Esophagus muscularis mucosa (tissue), 4 donors: ENCODE measurements at regions not wholly inside any gene's neighbourhood (a gene's known extent, or its start where the extent isn't known, plus 50 kb on each side); places are given as distances from the start of the nearest gene placed in this dataset.

Experiments
- CTCF ChIP-seq, 3 experiments: fragments of 200-600 bp in 2 of 3; fragments of 450-650 bp in 1 of 3; sonication (generic) in 2 of 3; IDR thresholded peaks; one replicate each; pipeline ENCODE4 v1.5.1; 2017 to 2019; ENCODE audit warnings: antibody characterized with exemption in 3 of 3, mild to moderate bottlenecking in 2 of 3, moderate library complexity in 1 of 3
- EP300 ChIP-seq: sonication (generic); formaldehyde crosslinking; IDR thresholded peaks from one replicate; pipeline ENCODE4 v1.6.1; 2017; ENCODE audit warnings: antibody characterized with exemption
- POLR2A ChIP-seq: fragments of 450-650 bp; IDR thresholded peaks from one replicate; pipeline ENCODE4 v1.6.1; 2017; ENCODE audit warnings: antibody characterized with exemption, moderate library complexity, mild to moderate bottlenecking, low read depth

DNA sequence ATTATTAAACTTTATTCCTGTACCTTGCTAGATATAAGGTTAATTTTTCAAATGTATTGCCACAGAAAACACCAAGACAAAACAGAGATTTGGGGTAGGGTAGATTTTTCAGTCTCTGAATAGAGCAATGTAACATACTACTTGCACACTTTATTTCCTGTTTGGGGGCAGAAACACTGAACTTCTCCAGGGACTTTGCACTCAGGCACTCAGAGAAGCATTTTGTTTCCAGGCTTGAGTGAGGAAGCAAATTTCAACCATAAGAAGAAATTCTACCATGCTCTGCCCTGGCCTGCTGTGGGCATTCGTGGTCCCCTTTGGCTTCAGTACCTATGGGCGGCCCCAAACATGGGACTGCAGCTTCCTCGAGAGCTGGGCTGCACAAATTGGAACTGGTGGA lies 399.1 kb downstream of the DAD1 start:
- no peak for TF ChIP-seq EP300
- no peak for TF ChIP-seq POLR2A
- no peak for TF ChIP-seq CTCF (IDR thresholded peaks at IDR 0.05)
